GM23338 (cell line): ENCODE measurements at regions not wholly inside any gene's neighbourhood (a gene's known extent, or its start where the extent isn't known, plus 50 kb on each side); places are given as distances from the start of the nearest gene placed in this dataset.

Source experiments
- ATAC-seq: fragments of 200-7000 bp; cut with Tn5 transposase; 3 replicates; pipeline ENCODE4 v1.9.1; 2020
- DNase-seq: peaks from one replicate; pipeline ENCODE4 v3.0.0-alpha.2; 2015; ENCODE audit warnings: low spot score
- H2AFZ ChIP-seq: fragments of 200-600 bp; sonication (generic); 2 replicates; pipeline ENCODE4 v1.8.0; 2016; ENCODE audit warnings: antibody characterized with exemption, mild to moderate bottlenecking, moderate library complexity
- H3F3A ChIP-seq: fragments of 200-600 bp; sonication (generic); replicated peaks from 2 replicates; pipeline ENCODE4 v1.8.0; 2017; ENCODE audit warnings: antibody characterized with exemption, mixed run types, low read depth
- H3K27ac ChIP-seq: fragments of 200-600 bp; sonication (generic); 2 replicates; pipeline ENCODE4 v1.6.1; 2016; ENCODE audit warnings: low read depth
- H3K27me3 ChIP-seq: fragments of 200-600 bp; sonication (generic); 2 replicates; pipeline ENCODE4 v1.8.0; 2016; ENCODE audit warnings: mild to moderate bottlenecking, mixed run types, moderate library complexity; ENCODE audit not compliant: insufficient read depth
- H3K36me3 ChIP-seq: fragments of 200-600 bp; sonication (generic); 2 replicates; pipeline ENCODE4 v1.8.0; 2016; ENCODE audit warnings: mild to moderate bottlenecking; ENCODE audit not compliant: insufficient read depth
- H3K4me1 ChIP-seq: fragments of 200-600 bp; sonication (generic); 2 replicates; pipeline ENCODE4 v1.8.0; 2016; ENCODE audit warnings: mild to moderate bottlenecking, moderate library complexity; ENCODE audit not compliant: insufficient read depth
- H3K4me2 ChIP-seq: fragments of 200-600 bp; sonication (generic); 2 replicates; pipeline ENCODE4 v1.7.1; 2017; ENCODE audit warnings: mixed run types
- H3K4me3 ChIP-seq: fragments of 200-600 bp; sonication (generic); 2 replicates; pipeline ENCODE4 v1.6.1; 2016; ENCODE audit warnings: mixed run types
- H3K79me2 ChIP-seq: fragments of 200-600 bp; sonication (generic); replicated peaks from 2 replicates; pipeline ENCODE4 v1.8.0; 2017; ENCODE audit warnings: mild to moderate bottlenecking; ENCODE audit not compliant: insufficient read depth
- H3K9me2 ChIP-seq: fragments of 200-600 bp; sonication (generic); 2 replicates; pipeline ENCODE4 v1.8.0; 2017; ENCODE audit not compliant: insufficient read depth
- H4K20me1 ChIP-seq: fragments of 200-600 bp; sonication (generic); replicated peaks from 2 replicates; pipeline ENCODE4 v1.8.0; 2017; ENCODE audit warnings: mild to moderate bottlenecking; ENCODE audit not compliant: insufficient read depth
- H3K27ac Mint-ChIP-seq: 2 replicates; pipeline ENCODE4 v1.8.0; 2020; ENCODE audit warnings: inconsistent platforms, mild to moderate bottlenecking, moderate library complexity, mixed read lengths
- H3K27me3 Mint-ChIP-seq: 3 replicates; pipeline ENCODE4 v1.8.0; 2022; ENCODE audit warnings: low read depth, mild to moderate bottlenecking, moderate library complexity, mixed read lengths, inconsistent platforms; ENCODE audit not compliant: insufficient read depth, poor library complexity
- H3K36me3 Mint-ChIP-seq: 3 replicates; pipeline ENCODE4 v1.8.0; 2021; ENCODE audit warnings: low read depth, mild to moderate bottlenecking, inconsistent platforms, moderate library complexity, mixed read lengths
- H3K4me1 Mint-ChIP-seq: 3 replicates; pipeline ENCODE4 v1.8.0; 2020; ENCODE audit warnings: mild to moderate bottlenecking, inconsistent platforms, mixed read lengths
- H3K4me3 Mint-ChIP-seq: 3 replicates; pipeline ENCODE4 v1.8.0; 2021; ENCODE audit warnings: moderate library complexity, mild to moderate bottlenecking, inconsistent platforms, mixed read lengths
- H3K9me3 Mint-ChIP-seq: 3 replicates; pipeline ENCODE4 v1.8.0; 2020; ENCODE audit warnings: moderate library complexity, mild to moderate bottlenecking, inconsistent platforms, mixed read lengths
- CTCF ChIP-seq, 2 experiments: fragments of 200-600 bp in 1 of 2; sonication (generic) in 1 of 2; conservative IDR thresholded peaks; 2 replicates each; pipeline versions ENCODE4 v1.5.1 to v1.6.1; 2016 to 2017; ENCODE audit warnings: antibody characterized with exemption in 2 of 2, low read depth in 2 of 2, mild to moderate bottlenecking in 2 of 2, moderate library complexity in 1 of 2
- ETS1 ChIP-seq: IDR thresholded peaks from 2 replicates; pipeline ENCODE4 v1.6.1; 2016; ENCODE audit warnings: antibody characterized with exemption
- EZH2 ChIP-seq: fragments of 200-600 bp; sonication (generic); IDR thresholded peaks from one replicate; pipeline ENCODE4 v1.8.0; 2017; ENCODE audit warnings: antibody characterized with exemption, mild to moderate bottlenecking, low read depth; ENCODE audit not compliant: unreplicated experiment
- EZH2phosphoT487 ChIP-seq: fragments of 200-600 bp; sonication (generic); IDR thresholded peaks from one replicate; pipeline ENCODE4 v1.8.1; 2018; ENCODE audit warnings: antibody characterized with exemption; ENCODE audit not compliant: unreplicated experiment
- NANOG ChIP-seq: IDR thresholded peaks from 2 replicates; pipeline ENCODE4 v1.6.1; 2016; ENCODE audit warnings: antibody characterized with exemption, borderline replicate concordance
- POLR2AphosphoS5 ChIP-seq: IDR thresholded peaks from 2 replicates; pipeline ENCODE4 v1.6.1; 2016; ENCODE audit warnings: antibody characterized with exemption, low read depth
- REST ChIP-seq: IDR thresholded peaks from one replicate; pipeline ENCODE4 v1.6.1; 2018; ENCODE audit warnings: antibody characterized with exemption; ENCODE audit not compliant: unreplicated experiment
- ZNF331 ChIP-seq: fragments of 250-450 bp; sonication (Bioruptor Pico); IDR thresholded peaks from 2 replicates; pipeline ENCODE4 v1.5.0; 2020; ENCODE audit warnings: low read depth, mild to moderate bottlenecking, moderate library complexity
- ZNF462 ChIP-seq: fragments of 250-450 bp; sonication (Bioruptor Pico); IDR thresholded peaks from 2 replicates; pipeline ENCODE4 v1.5.0; 2020; ENCODE audit warnings: mild to moderate bottlenecking, moderate library complexity

- Mint-ChIP-seq H3K27ac (no peak overlapping the region), H3K4me1 (no peaks in the 10 kb centered on the region), H3K27me3 (no peaks in the 10 kb centered on the region), H3K9me3 (peaks cover 14% of the 10 kb centered on the region), H3K36me3 (no peaks in the 10 kb centered on the region), H3K4me3 (no peak overlapping the region)
- Histone ChIP-seq H3K4me2 (no peak overlapping the region), H3K9me2 (peaks cover 10% of the 10 kb centered on the region; the same call in 1 of the 2 replicates), H4K20me1 (no peaks in the 10 kb centered on the region), H3K4me3 (no peak overlapping the region), H2AFZ (no peak overlapping the region), H3K4me1 (no peaks in the 10 kb centered on the region), H3K27me3 (no peaks in the 10 kb centered on the region), H3K36me3 (no peaks in the 10 kb centered on the region), H3F3A (no peaks in the 10 kb centered on the region), H3K79me2 (no peaks in the 10 kb centered on the region), H3K27ac (no peak overlapping the region)
- TF ChIP-seq ETS1 (no peak), POLR2AphosphoS5 (no peak), NANOG (no peak), CTCF (conservative IDR thresholded peaks at IDR 0.05; ENCODE audit: low read depth in 2 of 2) (no peak), REST (no peak), EZH2 (no peak), ZNF462 (CRISPR knock-in tag) (no peak), EZH2phosphoT487 (no peak), ZNF331 (CRISPR knock-in tag) (no peak)
- no peak for ATAC-seq
- DNase-seq = no peak
These were observed 767.2 kb downstream of the VRK1 start for GRCh38 chr14:97564334-97564733.
